Activated CD8-positive, alpha-beta memory T cell treated with anti-CD3 and anti-CD28 coated beads, Interleukin-2, amount 50 U/mL, for 48 hours (primary cell): ENCODE measurements at regions not wholly inside any gene's neighbourhood (a gene's known extent, or its start where the extent isn't known, plus 50 kb on each side); places are given as distances from the start of the nearest gene placed in this dataset.

Experiments
- DNase-seq: peaks from one replicate; pipeline ENCODE4 v3.0.0-alpha.2; 2020

DNA sequence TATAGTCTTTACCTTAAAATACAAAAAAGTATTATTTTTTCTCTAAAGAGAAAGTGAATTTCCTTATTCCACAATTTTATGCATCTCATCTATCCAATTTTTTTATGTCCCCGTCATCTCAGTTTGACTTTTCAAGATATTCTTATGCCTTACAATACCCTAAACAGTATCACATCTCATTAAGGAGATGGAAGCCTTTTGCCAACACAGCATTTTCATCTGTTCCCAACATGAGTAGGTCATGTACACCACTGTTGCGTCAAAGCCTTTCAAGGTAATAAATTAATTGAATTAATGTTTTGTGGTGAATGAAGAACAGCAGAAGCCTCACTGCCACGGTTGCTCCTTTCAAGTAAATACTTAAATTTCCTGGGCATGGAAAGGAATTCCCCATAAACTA lies 299.4 kb downstream of the EPHA4 start:
- DNase-seq, result no peak

GRCh38 chr2:221276033-221276432 lies 296.1 kb downstream of the EPHA4 start:
- DNase-seq, result no peak

GRCh38 chr2:221276601-221277000 lies 295.5 kb downstream of the EPHA4 start:
- no peak for DNase-seq

DNA sequence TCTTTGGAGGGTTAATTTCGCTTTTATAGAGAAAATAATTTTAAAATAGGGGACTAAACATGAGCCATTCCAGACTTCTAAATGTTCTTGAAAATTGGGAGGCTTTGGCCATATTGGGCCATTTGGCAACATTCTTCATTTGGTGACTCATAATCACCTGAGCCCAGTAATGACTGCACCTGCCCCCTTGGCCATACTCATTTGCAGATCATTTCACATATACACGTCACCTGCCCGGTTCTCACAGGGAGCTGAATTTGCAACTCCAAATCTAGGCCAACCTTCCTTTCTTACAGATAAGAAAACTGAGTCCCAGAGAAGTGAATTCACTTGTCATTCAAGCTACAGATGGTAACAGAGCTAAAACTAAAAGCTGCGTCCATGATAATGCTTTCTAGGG lies 289.7 kb downstream of the EPHA4 start:
- no peak for DNase-seq

DNA sequence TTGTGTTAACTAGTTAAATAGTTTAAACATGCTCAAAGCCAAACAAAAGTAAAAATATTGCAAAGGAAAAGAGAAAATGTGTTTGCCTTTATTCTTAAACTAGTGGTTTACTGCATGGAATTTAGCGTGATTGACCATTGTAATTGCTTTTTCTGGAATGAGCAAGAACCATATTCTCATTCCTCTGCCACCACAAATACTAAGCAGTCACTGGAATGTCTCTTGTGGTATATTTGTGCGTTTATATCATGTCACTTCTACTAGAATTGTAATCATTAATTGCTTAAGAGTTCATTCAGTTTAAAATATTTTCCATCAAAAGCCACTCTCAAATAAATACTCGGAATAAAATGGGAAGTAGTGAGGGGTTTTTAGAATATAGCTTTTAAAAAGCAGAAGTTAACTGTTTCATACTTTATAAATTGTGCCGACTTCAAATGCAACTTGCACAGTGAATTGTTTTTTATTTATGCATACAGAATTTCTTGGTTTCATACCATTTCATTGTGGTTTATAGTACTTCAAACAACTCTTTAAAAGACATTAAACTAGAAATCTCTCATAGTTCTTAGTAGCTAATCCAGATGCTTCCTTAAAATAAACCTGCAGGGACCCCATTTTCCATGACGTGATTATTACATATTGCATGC lies 288.1 kb downstream of the EPHA4 start:
- DNase-seq, result no peak

GRCh38 chr2:221285148-221285547 lies 287.0 kb downstream of the EPHA4 start:
- DNase-seq, result no peak

GRCh38 chr2:221286406-221286805 lies 285.7 kb downstream of the EPHA4 start:
- no peak for DNase-seq

GRCh38 chr2:221289389-221289788 lies 282.7 kb downstream of the EPHA4 start:
- DNase-seq, result no peak

DNA sequence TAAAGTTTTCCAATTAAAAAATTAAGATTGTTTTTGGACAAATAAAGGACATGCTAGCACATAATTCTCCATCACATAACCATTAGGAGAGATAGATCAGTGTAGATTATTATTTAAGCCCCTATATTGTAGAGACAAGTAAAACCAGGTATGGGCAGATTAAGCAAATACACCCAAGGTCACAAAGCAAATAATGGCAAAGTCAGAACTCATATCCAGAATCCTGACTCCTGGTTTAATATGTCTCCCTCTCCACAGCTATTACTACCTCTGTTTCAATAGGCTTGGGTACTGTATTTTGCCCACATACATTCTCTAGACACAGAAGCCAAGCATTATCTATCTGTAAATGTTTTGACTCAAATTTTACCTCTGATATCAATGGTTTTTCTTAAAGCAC lies 282.3 kb downstream of the EPHA4 start:
- no peak for DNase-seq

- DNase-seq, result no peak
Measured at GRCh38 chr2:221293949-221294742, 278.0 kb downstream of the EPHA4 start.

DNA sequence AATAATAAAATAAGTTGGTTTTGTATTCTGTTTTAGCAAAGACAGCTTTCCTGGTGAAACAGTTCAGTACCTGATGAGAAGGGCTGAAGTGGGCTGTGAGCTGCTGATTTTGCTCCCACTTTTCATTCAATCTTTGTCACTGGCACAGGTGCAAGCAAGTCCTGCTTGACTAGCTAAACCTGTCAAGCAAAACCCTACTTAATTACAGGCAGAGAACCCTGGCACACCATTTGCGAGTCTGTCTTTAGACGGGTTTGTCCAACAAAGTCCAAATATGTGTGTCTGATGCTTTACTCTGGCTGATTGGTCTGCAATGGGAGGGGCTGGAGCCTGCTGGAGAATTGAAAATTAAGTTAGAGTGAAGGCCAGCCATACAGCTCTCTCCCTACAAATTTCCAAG lies 267.2 kb downstream of the EPHA4 start:
- DNase-seq, result no peak

DNA sequence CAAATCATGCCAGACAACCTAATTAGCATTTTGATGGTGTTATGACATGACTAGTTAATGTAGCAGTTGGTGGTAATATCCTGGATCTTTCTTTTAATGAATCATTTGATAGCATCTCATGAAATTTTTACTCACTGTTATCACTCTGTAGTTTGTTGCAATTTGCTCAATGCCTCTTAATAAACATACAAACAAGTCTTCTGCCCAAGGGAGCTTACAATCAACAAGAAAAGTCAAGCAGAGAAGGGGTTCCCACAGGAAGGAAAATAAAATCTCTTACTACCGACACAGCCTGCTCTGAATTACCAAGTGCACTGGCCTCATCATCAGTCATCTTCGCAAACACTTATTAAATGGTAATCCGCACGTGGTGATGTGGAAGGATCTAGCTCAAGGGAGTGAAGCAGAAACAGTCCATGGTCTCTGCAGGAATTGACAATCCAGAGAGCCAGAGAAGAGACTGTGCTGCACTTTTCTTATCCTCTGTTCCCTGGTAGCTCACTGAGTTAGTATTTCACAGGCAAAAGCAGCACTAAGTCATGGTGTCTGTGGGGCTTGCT lies 263.5 kb downstream of the EPHA4 start:
- no peak for DNase-seq

GRCh38 chr2:221309892-221310583 lies 262.1 kb downstream of the EPHA4 start:
- no peak for DNase-seq

DNA sequence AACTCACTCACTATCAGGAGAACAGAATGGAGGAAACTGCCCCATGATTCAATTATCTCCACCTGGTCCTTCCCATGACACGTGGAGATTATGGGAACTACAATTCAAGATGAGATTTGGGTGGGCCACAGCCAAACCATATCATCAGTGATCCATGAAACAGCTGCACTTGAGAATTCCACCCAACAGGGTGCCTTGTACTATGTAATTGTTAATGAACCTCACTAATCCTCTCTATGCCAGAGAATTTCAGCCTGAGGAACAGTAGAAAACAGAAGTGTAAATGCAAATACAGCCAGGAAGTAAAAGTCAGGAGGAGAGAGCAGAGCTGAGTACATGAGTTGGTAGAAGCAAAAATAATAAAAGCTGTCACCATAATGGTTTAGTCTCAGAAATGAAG lies 261.4 kb downstream of the EPHA4 start:
- DNase-seq, result no peak

GRCh38 chr2:221312634-221313033 lies 259.5 kb downstream of the EPHA4 start:
- DNase-seq, result no peak

DNA sequence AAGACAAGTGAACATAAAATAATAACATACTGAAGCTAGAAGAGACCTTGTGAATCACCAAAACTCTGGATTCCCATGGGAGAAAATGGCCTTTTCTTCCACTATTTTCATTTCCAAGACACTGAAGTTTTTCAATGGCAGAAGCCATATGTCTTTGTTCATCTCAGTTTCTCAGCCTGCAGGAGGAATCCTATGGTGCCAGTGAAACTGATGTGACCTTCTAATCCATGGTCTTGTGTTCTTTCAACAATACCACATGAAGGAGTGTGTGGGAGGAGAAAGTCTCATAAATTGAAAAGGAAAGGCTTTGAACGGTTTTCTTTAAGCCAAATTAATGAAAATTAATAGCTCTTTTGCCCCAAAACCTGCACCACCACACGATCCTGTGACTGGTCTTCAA lies 257.3 kb downstream of the EPHA4 start:
- DNase-seq, result no peak

- no peak for DNase-seq
Measured at GRCh38 chr2:221318376-221319130, 253.6 kb downstream of the EPHA4 start.

DNA sequence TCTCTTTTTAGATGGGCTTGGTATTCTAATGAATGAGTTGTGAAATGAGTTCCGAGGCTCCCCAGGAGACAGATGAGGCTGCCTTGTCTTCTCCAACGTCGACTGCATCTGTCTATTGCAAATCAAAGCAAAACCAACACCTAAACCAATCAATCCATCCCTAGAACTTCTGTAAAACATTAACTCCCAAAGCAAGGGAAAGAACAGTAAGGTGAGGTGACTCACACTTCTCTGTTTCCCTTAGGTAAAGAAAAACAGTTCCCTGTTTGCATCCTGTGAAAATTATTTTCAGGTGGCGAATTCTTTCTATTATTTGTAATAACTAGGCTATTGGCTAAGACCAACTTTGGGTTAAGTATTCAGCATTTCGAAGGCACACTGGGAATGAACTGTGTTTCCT lies 249.4 kb downstream of the EPHA4 start:
- no peak for DNase-seq

DNA sequence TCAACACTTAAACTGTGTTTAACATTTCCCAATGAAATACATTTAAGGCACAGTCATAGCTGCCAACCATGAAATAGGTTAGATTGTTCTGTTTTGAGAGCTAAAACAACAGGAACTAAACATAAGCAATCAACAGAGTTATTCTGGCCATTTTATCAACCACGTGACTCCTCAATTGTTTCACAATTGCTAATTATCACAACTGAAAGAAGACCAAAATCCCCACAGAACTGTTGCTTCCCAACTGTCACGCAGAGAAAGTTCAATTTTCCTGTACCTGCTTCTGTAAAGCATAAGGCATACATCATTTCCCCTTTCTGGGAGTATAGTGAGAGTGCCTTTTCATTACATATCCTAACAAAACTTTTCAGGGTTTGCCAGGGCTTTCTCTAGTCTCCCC lies 248.6 kb downstream of the EPHA4 start:
- no peak for DNase-seq

- DNase-seq, result no peak
Measured at GRCh38 chr2:221330436-221330835, 241.7 kb downstream of the EPHA4 start.

DNA sequence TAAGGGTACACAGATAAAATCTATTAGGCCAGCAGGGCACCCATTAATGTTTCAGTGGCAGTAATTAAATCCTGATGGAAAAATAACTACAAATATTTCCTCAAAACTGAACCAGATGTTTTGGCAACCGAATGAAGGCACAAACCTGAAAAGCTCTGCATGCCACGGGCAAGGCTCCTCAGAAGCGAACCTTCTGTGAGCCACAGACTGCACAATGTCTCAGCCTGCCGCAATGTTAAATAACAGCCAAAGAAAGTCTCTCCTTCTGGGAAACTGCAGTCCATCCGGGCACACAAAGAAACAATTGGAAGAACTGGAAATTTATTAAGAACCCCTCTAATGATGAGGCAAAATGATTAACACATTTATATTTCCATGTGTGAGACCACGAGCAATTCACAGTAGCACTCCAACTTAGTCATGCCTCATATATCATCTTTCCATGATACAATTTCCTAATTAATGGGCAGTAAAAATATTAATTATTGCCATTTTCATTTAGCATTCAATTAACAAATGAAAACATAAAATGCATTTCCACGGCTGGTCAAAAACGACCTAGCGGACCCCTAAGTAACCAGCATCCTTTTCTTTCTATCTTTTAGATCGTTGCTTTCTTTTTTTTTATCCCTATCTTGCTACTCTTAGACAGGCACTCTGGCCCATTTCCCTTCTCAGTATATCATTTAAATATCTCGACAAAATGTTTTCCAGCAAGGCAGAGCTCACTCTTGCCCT lies 237.5 kb downstream of the EPHA4 start:
- DNase-seq, result no peak

DNA sequence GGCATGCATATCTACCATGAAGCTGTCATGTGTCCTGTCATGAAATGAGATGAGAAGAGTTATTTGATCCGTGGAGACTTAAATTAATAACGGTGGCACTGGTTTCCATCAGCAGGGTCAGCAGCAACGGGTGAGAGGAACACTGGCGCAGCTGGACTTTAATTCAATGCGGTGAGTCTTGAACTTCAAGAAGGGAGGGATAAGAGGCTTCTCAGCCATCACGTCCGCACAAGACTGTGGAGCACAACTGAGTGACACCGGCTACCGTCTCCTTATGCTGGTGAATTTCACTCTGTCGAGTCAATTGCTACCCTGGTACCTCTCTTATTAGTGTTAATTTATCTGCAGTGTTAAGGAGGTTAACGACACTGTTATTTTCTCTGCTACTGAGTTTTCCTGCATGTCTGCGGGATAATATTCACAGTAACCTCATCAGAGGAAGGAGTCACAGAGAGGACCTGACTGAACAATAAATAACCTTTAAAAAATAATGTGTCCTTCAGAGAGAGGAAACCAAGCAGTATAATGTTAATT lies 236.8 kb downstream of the EPHA4 start:
- no peak for DNase-seq
